ENCODE measurements at regions not wholly inside any gene's neighbourhood (a gene's known extent, or its start where the extent isn't known, plus 50 kb on each side); places are given as distances from the start of the nearest gene placed in this dataset.

DNA sequence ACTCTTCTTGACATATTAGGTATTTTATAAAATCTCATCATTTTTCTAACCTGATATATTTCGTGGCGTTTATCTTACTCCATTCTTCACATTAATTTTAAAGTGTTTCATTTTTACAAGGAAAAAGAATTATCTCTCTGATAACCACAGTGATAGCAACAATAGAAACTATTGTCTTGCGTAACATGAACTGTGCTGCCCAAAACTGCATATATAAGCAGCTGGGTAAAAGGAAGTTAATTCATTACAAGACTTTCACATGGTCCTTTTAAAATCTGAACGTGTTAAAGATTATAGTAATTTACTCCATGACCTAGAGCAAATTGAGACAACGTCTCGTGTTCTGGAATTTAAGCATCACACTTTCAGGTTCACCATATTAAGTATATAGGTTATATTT, 210.4 kb upstream of the GRIA4 start:
- no peak for TF ChIP-seq CTCF (IDR thresholded peaks at IDR 0.05)
- H3K27ac ChIP-seq, result no peak overlapping the region
- no peak for DNase-seq
- H3K36me3 ChIP-seq, result no peaks in the 10 kb centered on the region
- no peak overlapping the region for H3K9ac ChIP-seq (ENCODE audit: low read depth in 2 of 2, low read length in 2 of 2)
- no peaks in the 10 kb centered on the region for H3K9me3 ChIP-seq
- H3K27me3 ChIP-seq, result no peaks in the 10 kb centered on the region
- H3K4me3 ChIP-seq, result no peak overlapping the region
- no peaks in the 10 kb centered on the region for H3K4me1 ChIP-seq
- intact Hi-C loops (cut with DNase I), result no loop called here

DNA sequence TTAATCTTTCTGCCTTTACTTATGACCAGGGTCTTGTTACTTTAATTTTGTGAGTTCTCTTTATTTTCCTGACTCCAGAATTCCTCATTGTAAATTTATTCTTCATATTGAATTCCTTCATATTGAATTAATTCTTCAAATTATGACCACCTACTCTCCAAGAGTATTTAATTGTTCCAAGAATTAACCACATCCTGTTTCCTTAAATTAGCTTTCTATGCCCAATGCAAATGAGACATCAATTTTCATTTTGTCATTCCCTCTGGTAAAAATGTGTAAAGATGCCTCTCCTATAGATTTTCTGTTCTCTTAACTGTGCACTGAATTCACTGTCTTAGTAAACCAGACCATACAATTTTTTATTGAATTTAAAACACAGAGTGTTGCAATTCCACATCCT, 211.2 kb upstream of the GRIA4 start:
- H3K27ac ChIP-seq, result no peak overlapping the region
- TF ChIP-seq CTCF (IDR thresholded peaks at IDR 0.05), result no peak
- H3K4me1 ChIP-seq, result no peaks in the 10 kb centered on the region
- H3K9ac ChIP-seq (ENCODE audit: low read depth in 2 of 2, low read length in 2 of 2), result no peak overlapping the region
- DNase-seq, result no peak
- H3K36me3 ChIP-seq, result no peaks in the 10 kb centered on the region
- no peaks in the 10 kb centered on the region for H3K27me3 ChIP-seq
- H3K9me3 ChIP-seq, result no peaks in the 10 kb centered on the region
- H3K4me3 ChIP-seq, result no peak overlapping the region
- intact Hi-C loops (cut with DNase I), result no loop called here

GRCh38 chr11:105393326-105393725, 216.5 kb upstream of the GRIA4 start:
- TF ChIP-seq CTCF (IDR thresholded peaks at IDR 0.05), result no peak
- Histone ChIP-seq H3K27ac (no peak overlapping the region), H3K4me1 (no peaks in the 10 kb centered on the region), H3K9ac (ENCODE audit: low read depth in 2 of 2, low read length in 2 of 2) (no peak overlapping the region), H3K36me3 (no peaks in the 10 kb centered on the region), H3K27me3 (no peaks in the 10 kb centered on the region), H3K4me3 (no peak overlapping the region), H3K9me3 (no peaks in the 10 kb centered on the region)
- intact Hi-C loops (cut with DNase I), result no loop called here
- no peak for DNase-seq

- Histone ChIP-seq H3K36me3 (no peaks in the 10 kb centered on the region), H3K9ac (ENCODE audit: low read depth in 2 of 2, low read length in 2 of 2) (no peak overlapping the region), H3K27ac (no peak overlapping the region), H3K9me3 (no peaks in the 10 kb centered on the region), H3K4me3 (no peak overlapping the region), H3K4me1 (no peaks in the 10 kb centered on the region), H3K27me3 (no peaks in the 10 kb centered on the region)
- no peak for DNase-seq
- intact Hi-C loops (cut with DNase I), result no loop called here
- TF ChIP-seq CTCF (IDR thresholded peaks at IDR 0.05), result no peak
Observed at GRCh38 chr11:105392556-105392955, 217.3 kb upstream of the GRIA4 start.

DNA sequence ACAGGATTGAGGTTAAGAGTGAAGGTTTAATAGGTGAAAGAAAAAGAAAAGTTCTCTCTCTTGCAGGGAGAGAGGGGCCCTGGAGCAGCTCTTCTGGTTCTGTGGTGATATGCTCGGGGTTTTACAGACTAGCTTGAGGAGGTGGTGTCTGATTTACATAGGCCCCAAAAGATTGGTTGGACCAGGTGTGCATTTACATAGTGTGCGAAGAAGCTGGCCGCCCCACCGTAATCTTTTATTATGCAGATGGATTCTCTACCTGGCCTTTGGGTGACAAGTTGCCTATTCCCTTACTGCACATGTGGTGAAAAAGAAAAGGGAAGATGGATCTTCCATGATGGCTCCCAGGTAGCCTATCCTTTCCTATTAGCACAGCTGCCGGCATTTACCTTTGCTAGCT, 219.9 kb upstream of the GRIA4 start:
- no peaks in the 10 kb centered on the region for H3K27me3 ChIP-seq
- intact Hi-C loops (cut with DNase I), result no loop called here
- H3K4me3 ChIP-seq, result no peak overlapping the region
- DNase-seq, result no peak
- TF ChIP-seq CTCF (IDR thresholded peaks at IDR 0.05), result no peak
- no peaks in the 10 kb centered on the region for H3K9me3 ChIP-seq
- H3K36me3 ChIP-seq, result no peaks in the 10 kb centered on the region
- H3K27ac ChIP-seq, result no peak overlapping the region
- H3K9ac ChIP-seq (ENCODE audit: low read depth in 2 of 2, low read length in 2 of 2), result no peak overlapping the region
- H3K4me1 ChIP-seq, result no peaks in the 10 kb centered on the region

- intact Hi-C loops (cut with DNase I), result no loop called here
- H3K4me3 ChIP-seq, result no peak overlapping the region
- no peaks in the 10 kb centered on the region for H3K9me3 ChIP-seq
- no peak overlapping the region for H3K9ac ChIP-seq (ENCODE audit: low read depth in 2 of 2, low read length in 2 of 2)
- H3K27me3 ChIP-seq, result no peaks in the 10 kb centered on the region
- H3K36me3 ChIP-seq, result no peaks in the 10 kb centered on the region
- no peaks in the 10 kb centered on the region for H3K4me1 ChIP-seq
- H3K27ac ChIP-seq, result no peak overlapping the region
- TF ChIP-seq CTCF (IDR thresholded peaks at IDR 0.05), result no peak
- no peak for DNase-seq
Observed at GRCh38 chr11:105388006-105388405, 221.9 kb upstream of the GRIA4 start.
